ENCODE measurements at regions not wholly inside any gene's neighbourhood (a gene's known extent, or its start where the extent isn't known, plus 50 kb on each side); places are given as distances from the start of the nearest gene placed in this dataset.

- no peak for DNase-seq
- Histone ChIP-seq H2AFZ (ENCODE audit: low read length) (no peak overlapping the region), H3K9me2 (replicated peaks; ENCODE audit: insufficient read depth, low read length) (no peaks in the 10 kb centered on the region), H3K27me3 (replicated peaks; ENCODE audit: insufficient read depth, low read length) (no peaks in the 10 kb centered on the region), H3K27ac (ENCODE audit: low read length) (no peak overlapping the region), H3K4me1 (ENCODE audit: low read length) (no peaks in the 10 kb centered on the region), H3K9ac (ENCODE audit: low read length) (no peak overlapping the region), H3K79me2 (ENCODE audit: low read length) (no peaks in the 10 kb centered on the region), H3K4me3 (ENCODE audit: low read length) (no peak overlapping the region), H3F3A (ENCODE audit: insufficient read depth, low read length) (no peaks in the 10 kb centered on the region), H3K36me3 (replicated peaks; ENCODE audit: insufficient read depth, low read length) (no peaks in the 10 kb centered on the region), H4K20me1 (ENCODE audit: insufficient read depth, low read length) (no peaks in the 10 kb centered on the region), H3K9me3 (replicated peaks; ENCODE audit: insufficient read depth, low read length) (no peaks in the 10 kb centered on the region), H3K4me2 (ENCODE audit: low read depth, low read length) (no peak overlapping the region)
- TF ChIP-seq EZH2phosphoT487 (IDR thresholded peaks at IDR 0.05; ENCODE audit: low read length): no peak
- TF ChIP-seq EZH2 (optimal IDR thresholded peaks at IDR 0.05; ENCODE audit: low read depth, low read length): no peak
- no peak for TF ChIP-seq CTCF (IDR thresholded peaks at IDR 0.05; ENCODE audit: low read length)
Measured at GRCh38 chr4:124276461-124276860, 436.1 kb downstream of the ANKRD50 start.

GRCh38 chr4:124277691-124278090 is 434.8 kb downstream of the ANKRD50 start:
- no peak for DNase-seq
- Histone ChIP-seq H3F3A (ENCODE audit: insufficient read depth, low read length) (no peaks in the 10 kb centered on the region), H3K9ac (ENCODE audit: low read length) (no peak overlapping the region), H4K20me1 (ENCODE audit: insufficient read depth, low read length) (no peaks in the 10 kb centered on the region), H3K36me3 (replicated peaks; ENCODE audit: insufficient read depth, low read length) (no peaks in the 10 kb centered on the region), H3K9me3 (replicated peaks; ENCODE audit: insufficient read depth, low read length) (no peaks in the 10 kb centered on the region), H3K4me3 (ENCODE audit: low read length) (no peak overlapping the region), H3K4me1 (ENCODE audit: low read length) (no peaks in the 10 kb centered on the region), H3K9me2 (replicated peaks; ENCODE audit: insufficient read depth, low read length) (no peaks in the 10 kb centered on the region), H3K79me2 (ENCODE audit: low read length) (no peaks in the 10 kb centered on the region), H3K4me2 (ENCODE audit: low read depth, low read length) (no peak overlapping the region), H2AFZ (ENCODE audit: low read length) (no peak overlapping the region), H3K27me3 (replicated peaks; ENCODE audit: insufficient read depth, low read length) (no peaks in the 10 kb centered on the region), H3K27ac (ENCODE audit: low read length) (no peak overlapping the region)
- TF ChIP-seq EZH2phosphoT487 (IDR thresholded peaks at IDR 0.05; ENCODE audit: low read length): no peak
- TF ChIP-seq CTCF (IDR thresholded peaks at IDR 0.05; ENCODE audit: low read length): no peak
- no peak for TF ChIP-seq EZH2 (optimal IDR thresholded peaks at IDR 0.05; ENCODE audit: low read depth, low read length)

GRCh38 chr4:124278477-124278876 is 434.1 kb downstream of the ANKRD50 start:
- Histone ChIP-seq H3K79me2 (ENCODE audit: low read length) (no peaks in the 10 kb centered on the region), H4K20me1 (ENCODE audit: insufficient read depth, low read length) (no peaks in the 10 kb centered on the region), H3K9me2 (replicated peaks; ENCODE audit: insufficient read depth, low read length) (no peaks in the 10 kb centered on the region), H3K4me3 (ENCODE audit: low read length) (no peak overlapping the region), H3K9ac (ENCODE audit: low read length) (no peak overlapping the region), H3K36me3 (replicated peaks; ENCODE audit: insufficient read depth, low read length) (no peaks in the 10 kb centered on the region), H3K9me3 (replicated peaks; ENCODE audit: insufficient read depth, low read length) (no peaks in the 10 kb centered on the region), H3K4me1 (ENCODE audit: low read length) (no peaks in the 10 kb centered on the region), H3K4me2 (ENCODE audit: low read depth, low read length) (no peak overlapping the region), H3K27me3 (replicated peaks; ENCODE audit: insufficient read depth, low read length) (no peaks in the 10 kb centered on the region), H3K27ac (ENCODE audit: low read length) (no peak overlapping the region), H2AFZ (ENCODE audit: low read length) (no peak overlapping the region), H3F3A (ENCODE audit: insufficient read depth, low read length) (no peaks in the 10 kb centered on the region)
- no peak for TF ChIP-seq CTCF (IDR thresholded peaks at IDR 0.05; ENCODE audit: low read length)
- TF ChIP-seq EZH2phosphoT487 (IDR thresholded peaks at IDR 0.05; ENCODE audit: low read length): no peak
- TF ChIP-seq EZH2 (optimal IDR thresholded peaks at IDR 0.05; ENCODE audit: low read depth, low read length): no peak
- no peak for DNase-seq

All from MM.1S (cell line).